ACHN (cell line): ENCODE measurements at regions not wholly inside any gene's neighbourhood (a gene's known extent, or its start where the extent isn't known, plus 50 kb on each side); places are given as distances from the start of the nearest gene placed in this dataset.

Source experiments
- DNase-seq: peaks from one replicate; pipeline ENCODE4 v3.0.0-alpha.2; 2015
- in situ Hi-C: cut with HindIII; loops from 2 replicates; pipeline ENCODE4 v1.10.0; 2017; ENCODE audit warnings: low sequenced_read_pairs, low pct_ligation_motif_present, low pct_unique_long_range_greater_than_20kb

DNA sequence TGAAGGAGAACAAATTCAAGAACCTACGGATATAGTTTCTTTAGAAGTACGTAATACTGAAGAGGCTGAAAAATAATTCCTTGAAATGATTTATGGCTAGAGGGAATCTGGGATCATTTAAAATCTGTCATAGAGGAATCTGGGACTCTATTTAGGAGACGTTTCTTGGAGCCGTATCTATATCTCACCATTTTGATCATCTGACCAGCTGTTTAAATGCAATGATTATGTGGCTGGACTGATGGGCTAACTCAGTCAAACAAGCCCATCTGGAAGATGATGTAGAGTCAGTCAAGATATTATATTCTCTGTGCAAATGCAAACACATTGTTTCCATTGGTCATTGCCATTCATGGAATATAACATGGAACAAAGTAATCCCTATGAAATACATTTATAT is 467.7 kb upstream of the ZFHX3 start:
- in situ Hi-C loops: no loop called here
- DNase-seq: no peak

DNA sequence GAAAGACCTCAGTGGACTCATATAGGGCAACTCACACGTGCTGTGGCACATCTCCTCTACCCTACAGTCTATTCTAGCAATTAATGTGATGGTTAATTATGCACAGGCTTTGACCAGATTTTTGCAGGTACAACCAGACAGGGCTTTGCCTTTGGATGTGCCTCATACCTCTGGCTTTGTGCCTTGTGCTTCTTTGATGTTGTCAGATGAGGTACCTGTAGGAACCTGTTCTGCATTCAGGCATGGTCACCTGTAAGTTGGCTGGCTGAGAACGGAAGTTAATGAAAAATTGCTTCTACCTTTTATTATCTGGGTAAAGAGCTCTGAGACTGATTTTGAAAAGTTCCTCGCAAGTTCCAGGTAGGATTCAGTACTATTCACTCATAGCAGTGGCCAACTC is 462.9 kb upstream of the ZFHX3 start:
- in situ Hi-C loops: no loop called here
- no peak for DNase-seq

DNA sequence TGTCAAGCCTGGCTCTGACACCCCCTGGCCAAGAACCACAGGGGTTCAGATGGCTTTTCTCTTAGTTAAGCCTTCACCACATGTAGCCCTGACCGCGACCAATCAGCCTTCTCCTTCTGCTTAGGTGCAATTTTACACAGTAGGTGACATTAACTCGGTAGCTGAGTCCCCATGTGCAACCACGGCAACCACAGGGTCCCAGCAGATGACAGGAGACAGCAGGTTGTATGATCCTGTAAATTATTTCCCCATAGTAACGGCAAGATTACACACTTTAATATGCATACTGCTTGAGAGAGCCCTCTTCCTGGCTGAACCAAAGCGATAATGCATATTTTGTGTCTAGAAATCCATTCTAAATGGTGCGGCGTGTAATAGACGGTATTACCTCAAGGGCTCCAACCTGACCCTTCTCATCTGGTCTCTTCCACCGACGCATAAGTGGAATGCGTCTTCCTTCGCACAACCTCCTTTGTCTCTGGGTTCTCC is 458.7 kb upstream of the ZFHX3 start:
- DNase-seq: no peak
- in situ Hi-C loops: no loop called here

DNA sequence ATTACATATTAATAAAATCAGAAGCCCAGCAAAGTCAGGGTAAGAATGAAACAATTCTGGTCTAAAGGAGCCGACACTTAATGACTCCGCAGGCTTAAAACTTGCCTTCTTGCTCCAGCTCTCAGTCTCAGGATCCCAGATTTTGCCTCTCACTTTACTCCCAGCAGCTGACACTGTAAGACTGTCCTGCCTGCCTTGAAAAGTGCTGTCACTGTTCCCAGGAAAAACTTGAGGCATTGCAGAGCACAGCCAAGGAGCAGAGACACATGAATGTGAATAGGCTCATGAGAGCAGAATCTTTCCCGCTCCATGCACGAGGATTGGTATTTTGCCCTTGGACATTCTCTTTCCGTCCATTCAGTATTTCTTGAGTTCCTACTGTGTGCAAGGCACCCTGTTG is 457.6 kb upstream of the ZFHX3 start:
- in situ Hi-C loops: no loop called here
- no peak for DNase-seq

DNA sequence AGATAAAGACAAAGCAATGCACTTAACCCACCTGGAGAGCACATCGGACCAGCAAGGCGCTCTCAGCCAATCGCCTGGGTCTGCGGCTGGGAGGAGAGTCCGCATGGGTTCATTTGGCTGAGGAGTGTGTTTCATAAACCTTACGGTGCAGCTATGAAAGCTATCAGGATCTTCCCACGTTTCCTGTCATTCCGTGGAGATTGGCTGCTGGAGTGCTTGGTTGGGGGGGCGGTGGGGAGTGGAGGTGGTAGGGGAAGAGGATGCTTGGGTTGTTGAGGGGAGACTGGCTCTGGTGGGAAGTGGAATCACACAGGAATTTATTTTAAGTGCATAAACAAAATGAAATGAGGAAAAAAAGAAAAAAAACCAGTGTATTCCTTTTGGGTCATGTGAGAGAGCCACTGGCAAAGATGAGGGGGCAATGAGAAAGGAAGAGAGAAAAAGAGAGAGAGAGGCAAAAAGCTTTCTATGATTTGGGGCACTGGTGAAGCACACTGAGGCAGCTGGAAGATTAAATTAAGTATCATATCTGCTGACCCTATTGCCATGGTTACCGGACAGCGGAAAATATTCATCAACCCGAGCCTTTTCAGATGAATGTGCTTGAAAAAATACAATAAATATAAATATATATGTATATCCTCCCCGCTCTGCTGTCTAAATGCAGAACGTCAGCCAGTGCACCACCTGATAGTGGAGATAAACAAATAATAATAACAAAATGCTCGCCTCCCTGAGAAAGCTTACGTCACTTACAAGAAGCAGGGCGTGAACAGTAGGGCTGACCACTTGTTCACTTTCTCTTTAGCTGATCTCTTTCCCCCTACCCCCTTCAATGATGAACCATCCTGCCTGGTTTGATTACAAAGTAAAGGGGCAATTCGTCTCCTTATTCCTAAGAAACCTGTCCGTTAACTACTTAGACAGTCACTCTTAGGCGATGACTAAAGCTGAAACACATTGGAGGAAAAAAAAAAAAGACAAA is 457.0 kb upstream of the ZFHX3 start:
- DNase-seq: no peak
- in situ Hi-C loops: no loop called here

DNA sequence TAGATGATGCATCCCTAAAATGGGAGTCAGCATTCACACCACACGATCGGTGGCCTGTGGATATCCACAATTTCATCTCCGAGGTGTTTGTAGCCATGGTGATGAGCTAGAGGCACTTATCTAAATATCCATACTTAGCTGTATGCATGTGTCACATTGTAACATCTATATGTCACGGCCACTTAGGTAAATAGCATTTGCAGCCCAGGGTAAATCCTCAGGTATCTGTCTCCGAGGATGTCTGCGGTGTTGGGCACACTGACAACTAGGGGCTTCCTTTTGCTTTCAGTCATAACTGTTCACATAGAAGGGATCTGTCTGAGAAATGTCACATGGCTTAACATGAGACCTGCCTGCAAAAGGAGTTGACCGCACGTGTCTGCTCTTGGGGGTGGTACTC is 455.2 kb upstream of the ZFHX3 start:
- no peak for DNase-seq
- in situ Hi-C loops: no loop called here

DNA sequence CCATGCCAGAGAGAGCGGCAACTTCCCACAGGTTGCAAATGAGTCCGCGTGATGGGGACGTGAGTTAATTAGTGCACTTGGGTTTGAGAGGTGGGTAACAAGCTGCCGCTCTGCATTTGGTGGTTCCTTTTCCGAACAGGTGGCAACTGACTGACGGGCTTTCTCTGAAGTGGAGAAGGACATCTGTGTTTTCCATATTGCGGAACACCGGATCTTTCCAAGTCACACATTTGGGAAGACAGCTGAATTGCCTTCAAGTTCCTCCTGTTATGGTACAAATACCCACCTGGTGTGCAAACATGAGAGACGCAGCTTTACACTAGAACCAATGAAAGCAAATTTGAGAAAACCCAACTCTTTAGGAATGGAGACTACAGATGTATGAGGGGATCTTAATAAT is 451.3 kb upstream of the ZFHX3 start:
- in situ Hi-C loops: no loop called here
- DNase-seq: no peak

DNA sequence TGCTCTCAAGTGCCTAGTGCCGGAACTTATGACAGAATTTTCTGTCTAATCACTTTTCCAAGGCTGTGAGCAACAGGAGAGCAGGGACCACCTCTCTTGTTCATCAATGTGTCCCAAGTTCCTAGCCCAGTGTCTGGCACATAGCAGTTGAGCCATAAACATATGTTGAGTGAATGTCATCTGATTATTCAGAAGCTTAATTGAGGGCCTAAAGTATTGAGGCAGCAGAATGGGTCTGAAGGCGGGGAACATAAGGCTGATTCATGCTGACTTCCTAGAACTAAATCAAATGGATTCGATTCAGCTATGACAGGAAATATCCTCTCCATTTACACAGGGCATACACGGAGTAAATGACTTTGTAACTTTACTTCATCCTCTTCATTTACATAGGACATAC is 438.0 kb upstream of the ZFHX3 start:
- in situ Hi-C loops: no loop called here
- DNase-seq: no peak

DNA sequence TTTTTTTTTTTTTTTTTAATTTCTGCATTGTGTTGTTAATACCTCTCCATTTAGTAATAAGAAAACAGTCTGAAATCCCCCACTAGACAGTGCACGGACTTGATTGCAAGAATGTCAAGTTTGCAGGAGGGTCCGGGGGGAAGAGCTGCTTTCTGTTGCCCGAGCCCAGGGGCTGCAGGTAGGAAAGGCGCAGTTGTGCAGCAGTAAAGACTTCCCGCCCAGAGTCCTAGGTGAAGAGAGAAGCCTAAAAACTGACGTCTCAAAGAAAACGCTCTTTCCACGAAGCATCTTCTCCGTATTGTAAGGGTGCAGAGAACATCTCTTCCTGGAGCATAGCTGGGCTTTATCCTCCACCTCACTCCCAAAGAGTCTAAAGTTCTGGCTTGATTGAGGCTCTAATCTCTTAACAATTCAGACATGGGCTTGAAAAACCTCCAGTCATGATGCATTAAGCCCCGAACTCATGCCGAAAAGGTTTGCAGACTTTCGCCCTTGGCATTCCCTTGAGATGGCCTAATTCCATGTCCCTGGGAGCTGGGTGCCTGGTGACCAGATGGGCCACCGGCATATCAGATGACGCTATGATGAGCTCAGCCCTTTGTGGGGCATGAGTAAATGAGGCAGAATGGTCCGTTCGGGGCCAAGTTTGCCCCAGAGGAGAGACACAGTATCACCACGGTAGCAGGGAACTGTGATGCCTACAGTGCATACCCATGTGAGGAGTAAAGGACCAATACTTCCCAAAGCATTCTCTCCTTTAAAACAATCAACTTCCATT is 436.2 kb upstream of the ZFHX3 start:
- DNase-seq: no peak
- in situ Hi-C loops: no loop called here

DNA sequence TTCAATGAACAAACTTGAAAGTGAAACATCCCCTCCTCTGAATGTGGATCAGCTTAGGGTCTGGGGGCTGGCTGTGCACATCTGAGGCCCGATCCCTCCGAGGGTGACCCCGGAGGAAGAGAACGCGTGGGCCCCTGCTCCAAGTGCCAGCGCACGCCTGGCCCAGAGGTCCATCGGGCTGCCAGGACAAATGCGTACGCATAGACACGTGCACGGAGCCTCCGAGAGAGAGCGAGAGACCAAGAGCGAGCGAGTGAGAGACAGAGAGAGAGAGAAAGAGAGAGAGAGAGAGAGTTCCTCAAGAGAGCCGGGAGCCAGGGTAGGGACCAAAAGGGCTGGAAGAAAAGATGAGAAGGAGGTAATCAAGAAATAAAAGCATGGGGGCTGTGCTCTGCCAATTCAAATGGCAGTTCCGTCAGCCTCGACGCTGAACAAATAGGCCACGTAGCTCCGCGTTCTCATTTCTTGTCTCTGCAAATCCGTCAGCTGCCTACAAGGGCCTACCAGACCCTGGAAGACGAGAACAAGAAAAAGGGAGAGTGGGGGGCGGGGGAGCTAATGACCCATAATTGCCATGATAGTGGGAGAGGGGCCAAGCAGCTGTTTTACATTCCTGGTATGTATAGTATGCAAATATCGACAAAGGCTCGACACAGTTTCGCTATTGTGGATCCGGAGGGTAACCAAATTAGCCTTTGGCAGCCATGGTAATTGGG is 435.3 kb upstream of the ZFHX3 start:
- DNase-seq: no peak
- in situ Hi-C loops: no loop called here

DNA sequence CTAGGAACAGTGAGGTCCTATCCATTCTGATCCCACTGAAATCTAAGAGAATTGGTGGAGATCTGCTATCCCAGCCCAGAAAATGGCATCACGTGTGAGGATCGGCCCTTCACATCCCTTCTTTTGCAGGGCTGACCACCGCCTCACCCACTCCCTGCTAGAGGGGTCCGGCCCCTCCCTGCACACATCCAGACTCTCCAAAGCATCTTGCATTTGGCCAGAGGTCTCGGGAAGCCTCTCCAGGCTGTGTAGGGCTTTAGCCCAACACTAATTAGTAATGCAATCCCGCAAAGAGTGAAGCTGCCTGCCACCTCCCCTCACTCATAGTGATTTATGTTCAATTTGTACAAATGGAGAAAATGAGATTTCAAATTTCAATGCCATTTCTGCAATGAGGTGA is 434.4 kb upstream of the ZFHX3 start:
- DNase-seq: no peak
- in situ Hi-C loops: no loop called here

DNA sequence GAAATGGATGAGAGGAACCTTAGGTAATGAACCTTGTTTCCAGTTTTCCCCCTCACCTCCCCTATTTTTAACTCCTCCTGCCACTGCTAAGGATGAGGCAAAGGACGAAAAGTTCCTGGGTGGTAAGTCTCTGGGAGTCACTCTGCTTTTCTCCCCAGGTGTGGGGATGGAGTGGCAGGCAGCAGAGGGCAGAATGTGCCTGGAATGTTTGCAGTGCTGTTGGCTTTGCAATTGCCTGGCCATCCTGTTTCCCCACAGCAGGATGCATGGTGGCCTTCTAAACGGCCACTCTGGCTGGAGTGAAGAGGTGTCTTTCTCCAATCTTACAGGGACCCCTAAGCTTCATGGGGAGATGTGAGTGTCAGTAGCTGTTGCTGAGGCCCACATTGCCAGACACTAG is 432.5 kb upstream of the ZFHX3 start:
- in situ Hi-C loops: no loop called here

DNA sequence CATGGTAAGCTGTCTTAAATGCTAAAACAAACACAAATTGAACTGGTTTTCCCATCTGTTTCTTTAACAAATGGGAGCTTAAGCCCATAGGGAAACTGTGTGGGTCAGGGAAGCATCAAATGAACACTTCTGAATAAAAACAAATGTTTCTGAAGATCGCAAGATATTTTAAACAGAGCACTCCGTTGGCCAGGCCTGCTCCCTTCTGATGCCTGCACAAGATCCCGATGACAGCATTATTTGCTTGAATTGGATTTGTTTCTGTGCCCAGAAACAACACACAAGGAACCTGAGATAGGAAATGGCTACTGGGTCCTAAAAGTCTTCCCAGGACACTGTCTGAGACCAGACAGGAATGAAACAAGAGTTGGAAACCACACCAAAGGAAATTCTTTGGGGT is 425.8 kb upstream of the ZFHX3 start:
- DNase-seq: no peak
- in situ Hi-C loops: no loop called here

More for the DNA sequence above, 432.5 kb upstream of the ZFHX3 start:
- no peak for DNase-seq

DNA sequence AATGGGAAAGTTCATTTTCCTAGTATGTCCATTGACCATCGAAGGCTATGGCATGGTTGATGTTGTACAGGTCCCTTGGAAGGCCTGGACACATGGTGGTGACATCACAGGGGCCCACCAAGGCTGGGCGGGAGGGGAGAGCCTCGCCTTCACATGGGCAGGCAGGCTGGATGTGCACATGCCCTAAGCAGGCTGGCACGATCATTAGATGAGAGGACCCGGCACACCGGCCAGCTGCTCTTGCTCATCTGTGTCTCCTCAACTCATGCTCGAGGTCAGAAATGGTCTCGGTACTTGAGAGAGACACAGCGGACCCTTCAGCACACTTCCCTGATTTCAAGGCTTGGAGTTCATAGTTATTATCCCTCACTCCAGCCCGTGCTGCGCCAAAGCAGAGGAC is 416.9 kb upstream of the ZFHX3 start:
- in situ Hi-C loops: no loop called here
- DNase-seq: no peak

DNA sequence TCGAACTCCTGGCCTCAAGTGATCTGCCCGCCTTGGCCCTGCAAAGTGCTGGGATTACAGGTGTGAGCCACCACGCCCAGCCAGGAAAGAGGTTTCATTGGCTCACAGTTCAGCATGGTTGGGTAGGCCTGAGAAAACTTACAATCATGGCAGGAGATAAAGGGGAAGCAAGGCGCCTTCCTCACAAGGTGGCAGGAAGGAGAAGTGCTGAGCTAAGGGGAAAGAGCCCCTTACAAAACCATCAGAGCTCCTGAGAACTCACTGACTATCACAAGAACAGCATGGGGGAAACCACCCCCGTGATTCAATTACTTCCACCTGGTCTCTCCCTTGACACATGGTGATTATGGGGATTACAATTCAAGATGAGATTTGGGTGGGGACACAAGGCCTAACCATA is 411.7 kb upstream of the ZFHX3 start:
- no peak for DNase-seq
- in situ Hi-C loops: no loop called here

DNA sequence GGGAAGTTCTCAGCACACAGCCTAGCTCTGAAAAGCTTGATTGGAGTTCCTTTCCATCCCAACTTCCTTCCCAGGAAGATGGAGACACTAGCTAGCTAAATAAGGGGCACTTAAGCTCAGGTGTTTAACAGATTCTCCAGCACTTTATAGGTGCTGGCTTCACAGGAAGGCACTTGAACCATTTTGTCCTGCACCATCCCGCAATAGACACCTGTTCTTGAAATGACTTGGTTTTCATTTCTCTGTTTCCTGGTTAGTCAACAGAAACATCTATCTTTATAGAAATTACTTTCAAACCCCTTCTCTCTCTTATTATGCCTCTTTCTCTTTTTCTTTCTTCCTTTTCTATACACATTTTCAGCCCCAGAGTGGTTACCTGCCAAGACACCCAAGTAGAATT is 409.9 kb upstream of the ZFHX3 start:
- in situ Hi-C loops: no loop called here
- no peak for DNase-seq

DNA sequence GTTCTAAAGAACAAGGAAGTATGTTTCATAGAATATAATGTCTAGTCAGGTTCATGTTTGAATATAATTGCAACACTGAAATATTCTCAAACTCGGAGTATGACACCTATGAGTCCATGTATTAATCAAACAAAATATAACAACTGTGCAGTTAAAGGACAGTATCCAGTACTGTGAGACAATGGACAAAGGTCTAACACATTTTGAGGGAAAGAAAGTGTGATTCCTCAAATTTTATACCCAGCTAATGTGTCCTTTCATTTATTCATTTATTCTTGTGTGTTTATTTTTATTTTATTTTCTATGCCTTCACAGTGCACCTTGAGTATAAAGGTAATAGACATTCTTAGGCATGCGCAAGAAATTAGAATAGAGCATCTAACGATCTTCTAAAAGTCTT is 401.0 kb upstream of the ZFHX3 start:
- in situ Hi-C loops: no loop called here
- DNase-seq: no peak

DNA sequence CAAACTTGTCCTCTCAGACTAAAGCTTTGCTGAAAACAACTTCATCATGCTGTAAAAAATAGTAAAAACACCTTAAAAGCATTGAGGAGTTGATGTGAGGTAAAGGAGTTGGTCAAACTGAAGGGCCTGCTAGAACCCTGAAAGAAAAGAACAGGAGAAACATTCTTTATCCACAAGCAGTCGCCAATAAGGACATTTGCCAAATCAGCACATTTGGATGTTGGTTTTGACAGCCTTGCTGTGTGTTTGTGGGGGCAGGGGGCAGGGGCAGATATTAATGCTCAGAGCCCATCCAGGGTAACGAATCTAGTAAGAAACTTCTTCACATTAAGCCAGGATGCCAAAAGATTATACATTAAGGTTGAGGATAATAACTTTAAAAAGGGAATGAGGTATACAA is 399.9 kb upstream of the ZFHX3 start:
- no peak for DNase-seq
- in situ Hi-C loops: no loop called here

DNA sequence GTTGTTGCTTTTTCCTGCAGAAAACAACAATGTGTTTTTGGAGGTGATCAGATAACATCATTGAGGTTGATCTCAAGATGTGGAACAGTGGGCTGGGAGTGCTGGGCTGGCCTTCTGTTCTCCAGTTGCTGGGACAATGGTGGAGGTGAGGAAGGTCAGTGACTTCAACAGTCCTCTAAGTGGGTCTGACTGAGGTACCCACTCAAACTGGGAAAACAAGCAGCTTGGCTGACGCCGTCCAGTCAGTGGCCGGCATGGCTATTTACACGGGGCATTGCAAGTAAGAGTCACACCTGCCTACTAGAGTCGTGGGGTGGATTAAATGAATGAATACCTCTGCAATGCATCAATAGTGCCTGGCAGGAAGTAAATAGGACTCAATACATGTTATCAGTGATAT is 386.7 kb upstream of the ZFHX3 start:
- no peak for DNase-seq
- in situ Hi-C loops: no loop called here
